Activated naive CD4-positive, alpha-beta T cell treated with anti-CD3 and anti-CD28 coated beads for 36 hours (primary cell): ENCODE measurements at regions not wholly inside any gene's neighbourhood (a gene's known extent, or its start where the extent isn't known, plus 50 kb on each side); places are given as distances from the start of the nearest gene placed in this dataset.
A peak's percentile ranks its signal among the peaks of the same experiment; 100 is the strongest.

ENCODE experiments used
- CTCF ChIA-PET: fragments of 350-600 bp; sonication (Branson Sonifier 250); formaldehyde crosslinking; loops from one replicate; lab custom pipeline; 2021; ENCODE audit warnings: antibody characterized with exemption; lab: Charles Lee
- DNase-seq: peaks from one replicate; pipeline ENCODE4 v3.0.0-alpha.2; 2020
- H3K27ac Mint-ChIP-seq: one replicate; pipeline ENCODE4 v1.8.0; 2021; ENCODE audit warnings: mild to moderate bottlenecking, mixed read lengths
- H3K27me3 Mint-ChIP-seq: one replicate; pipeline ENCODE4 v1.8.0; 2021; ENCODE audit warnings: low read depth, mixed read lengths
- H3K36me3 Mint-ChIP-seq: one replicate; pipeline ENCODE4 v1.8.0; 2021; ENCODE audit warnings: low read depth, mixed read lengths
- H3K4me1 Mint-ChIP-seq: one replicate; pipeline ENCODE4 v1.8.0; 2021; ENCODE audit warnings: low read depth, mixed read lengths
- H3K4me3 Mint-ChIP-seq: one replicate; pipeline ENCODE4 v1.8.0; 2021; ENCODE audit warnings: mild to moderate bottlenecking, moderate library complexity, mixed read lengths
- H3K9me3 Mint-ChIP-seq: one replicate; pipeline ENCODE4 v1.8.0; 2021; ENCODE audit warnings: mixed read lengths
- intact Hi-C: fragments of 100-400 bp; cut with micrococcal nuclease; formaldehyde crosslinking; loops from one replicate; pipeline ENCODE4 v1.15.1; 2023

DNA sequence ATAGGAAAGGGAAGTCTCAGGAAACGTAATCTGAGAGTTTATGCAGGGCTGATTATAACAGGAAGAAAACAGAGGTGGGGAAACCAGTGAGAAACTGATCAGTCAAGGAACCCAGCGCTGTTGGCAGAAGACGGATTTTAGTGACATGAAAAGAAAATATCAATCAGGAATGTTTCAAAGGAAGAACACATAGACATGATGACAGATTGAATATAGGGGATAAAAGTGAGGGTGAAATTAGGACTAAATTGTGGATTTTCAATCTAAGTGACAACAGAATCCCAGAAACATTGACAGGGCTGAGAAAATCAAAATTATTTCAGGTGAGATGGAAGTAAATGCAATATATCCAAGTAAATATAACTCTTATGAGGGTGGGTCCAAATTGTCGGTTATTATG, 199.8 kb upstream of the CCDC150 start:
- intact Hi-C loops = no loop called here
- Mint-ChIP-seq H3K27ac (no peak overlapping the region), H3K9me3 (no peaks in the 10 kb centered on the region), H3K36me3 (no peaks in the 10 kb centered on the region), H3K27me3 (no peaks in the 10 kb centered on the region), H3K4me3 (no peak overlapping the region), H3K4me1 (no peaks in the 10 kb centered on the region)
- no peak for DNase-seq
- CTCF ChIA-PET = no interaction called here

GRCh38 chr2:196440413-196440812, 199.1 kb upstream of the CCDC150 start:
- intact Hi-C loops = no loop called here
- H3K9me3 Mint-ChIP-seq = no peaks in the 10 kb centered on the region
- no peak overlapping the region for H3K27ac Mint-ChIP-seq
- DNase-seq = no peak
- no peaks in the 10 kb centered on the region for H3K4me1 Mint-ChIP-seq
- H3K36me3 Mint-ChIP-seq = no peaks in the 10 kb centered on the region
- no peak overlapping the region for H3K4me3 Mint-ChIP-seq
- no peaks in the 10 kb centered on the region for H3K27me3 Mint-ChIP-seq
- CTCF ChIA-PET = no interaction called here

GRCh38 chr2:196441527-196441926, 198.0 kb upstream of the CCDC150 start:
- Mint-ChIP-seq H3K36me3 (no peaks in the 10 kb centered on the region), H3K4me3 (no peak overlapping the region), H3K9me3 (no peaks in the 10 kb centered on the region), H3K27ac (no peak overlapping the region), H3K4me1 (no peaks in the 10 kb centered on the region), H3K27me3 (no peaks in the 10 kb centered on the region)
- CTCF ChIA-PET = interaction anchor here (0.8 to 1.2 kb wide), 3 partner anchors 11 to 30 kb away, joined by 3 to 6 read pairs (median 3); no protein-coding TSS in a partner anchor
- DNase-seq = no peak
- intact Hi-C loops = no loop called here

DNA sequence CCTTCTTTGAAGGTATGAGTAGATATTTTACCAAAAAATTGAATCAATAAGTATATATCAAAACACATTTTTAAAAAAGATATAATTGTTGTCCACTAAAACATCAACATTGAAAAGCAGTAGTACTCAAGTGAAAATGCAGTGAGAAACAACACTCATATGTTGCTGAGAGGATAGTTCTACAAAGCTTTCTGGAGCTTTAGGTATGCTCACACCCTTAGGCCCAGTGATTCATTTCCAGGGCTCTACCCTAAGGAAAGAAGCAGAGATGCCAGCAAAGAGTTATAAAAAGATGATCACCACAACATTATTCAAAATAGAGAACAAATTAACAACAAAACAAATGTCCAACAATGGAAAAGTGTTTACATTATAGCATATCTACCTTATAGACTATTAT, 197.3 kb upstream of the CCDC150 start:
- no peaks in the 10 kb centered on the region for H3K27me3 Mint-ChIP-seq
- no peaks in the 10 kb centered on the region for H3K9me3 Mint-ChIP-seq
- intact Hi-C loops = no loop called here
- H3K36me3 Mint-ChIP-seq = no peaks in the 10 kb centered on the region
- CTCF ChIA-PET = interaction anchor here (0.8 to 1.2 kb wide), 3 partner anchors 11 to 30 kb away, joined by 3 to 6 read pairs (median 3); no protein-coding TSS in a partner anchor
- no peaks in the 10 kb centered on the region for H3K4me1 Mint-ChIP-seq
- no peak overlapping the region for H3K27ac Mint-ChIP-seq
- no peak overlapping the region for H3K4me3 Mint-ChIP-seq
- no peak for DNase-seq

- Mint-ChIP-seq H3K9me3 (no peaks in the 10 kb centered on the region), H3K4me3 (no peak overlapping the region), H3K27me3 (no peaks in the 10 kb centered on the region), H3K4me1 (no peaks in the 10 kb centered on the region), H3K27ac (no peak overlapping the region), H3K36me3 (no peaks in the 10 kb centered on the region)
- DNase-seq = no peak
- CTCF ChIA-PET = interaction anchor here (0.7 to 2.0 kb wide), 3 partner anchors 9 to 377 kb away, joined by 3 to 7 read pairs (median 3); no protein-coding TSS in a partner anchor
- intact Hi-C loops = no loop called here
These were observed 195.1 kb upstream of the CCDC150 start for GRCh38 chr2:196444442-196444841.

GRCh38 chr2:196445991-196446390, 193.5 kb upstream of the CCDC150 start:
- Mint-ChIP-seq H3K36me3 (no peaks in the 10 kb centered on the region), H3K4me3 (no peak overlapping the region), H3K27ac (no peak overlapping the region), H3K9me3 (no peaks in the 10 kb centered on the region), H3K4me1 (no peaks in the 10 kb centered on the region), H3K27me3 (no peaks in the 10 kb centered on the region)
- CTCF ChIA-PET = no interaction called here
- intact Hi-C loops = no loop called here
- no peak for DNase-seq

DNA sequence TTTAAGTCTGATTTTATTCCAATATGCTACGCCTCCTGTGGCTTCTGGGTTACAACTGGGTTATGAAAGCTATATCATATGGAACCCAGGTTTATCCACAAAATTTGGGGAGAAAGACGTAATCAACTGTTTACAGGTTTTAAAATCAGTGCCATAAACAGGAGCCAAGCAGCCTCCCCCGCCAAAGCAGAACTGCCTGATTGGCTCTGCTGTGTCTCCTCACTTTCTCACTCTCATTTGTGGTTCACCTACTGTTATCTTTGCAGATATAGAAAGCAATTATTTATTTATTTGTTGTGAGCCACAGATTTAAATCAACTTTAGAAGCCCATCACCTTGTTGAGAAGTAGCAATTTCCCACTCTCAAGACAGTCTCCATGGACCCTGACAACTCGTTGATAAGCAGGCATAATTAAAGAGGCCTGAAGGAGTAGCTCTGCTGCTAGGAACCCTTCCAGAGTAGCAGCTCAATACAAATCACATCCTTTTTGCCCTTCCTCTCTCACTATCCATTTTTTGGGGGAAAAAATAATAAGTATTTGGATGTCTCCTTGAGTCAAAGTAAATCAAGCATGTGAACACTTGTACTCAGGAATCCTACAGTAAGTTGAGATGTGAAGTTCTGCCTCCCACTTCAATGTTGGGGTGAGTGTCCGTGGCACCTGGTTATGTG, 191.0 kb upstream of the CCDC150 start:
- Mint-ChIP-seq H3K36me3 (no peaks in the 10 kb centered on the region), H3K9me3 (no peaks in the 10 kb centered on the region), H3K27ac (no peak overlapping the region), H3K4me3 (no peak overlapping the region), H3K4me1 (no peaks in the 10 kb centered on the region), H3K27me3 (no peaks in the 10 kb centered on the region)
- CTCF ChIA-PET = interaction anchor here (0.7 to 1.3 kb wide), 2 partner anchors 151 to 371 kb away, joined by 3 read pairs; no protein-coding TSS in a partner anchor
- DNase-seq = no peak
- intact Hi-C loops = no loop called here

GRCh38 chr2:196449083-196449482, 190.4 kb upstream of the CCDC150 start:
- Mint-ChIP-seq H3K27ac (no peak overlapping the region), H3K36me3 (no peaks in the 10 kb centered on the region), H3K4me3 (no peak overlapping the region), H3K9me3 (no peaks in the 10 kb centered on the region), H3K4me1 (peaks cover 2% of the 10 kb centered on the region), H3K27me3 (peaks cover 4% of the 10 kb centered on the region)
- CTCF ChIA-PET = interaction anchor here (1.3 kb wide), 1 partner anchor 371 kb away, joined by 3 read pairs; no protein-coding TSS in a partner anchor
- intact Hi-C loops = no loop called here
- DNase-seq = no peak

- Mint-ChIP-seq H3K27ac (no peak overlapping the region), H3K9me3 (no peaks in the 10 kb centered on the region), H3K36me3 (no peaks in the 10 kb centered on the region), H3K4me3 (no peak overlapping the region), H3K27me3 (peaks cover 12% of the 10 kb centered on the region), H3K4me1 (peaks cover 2% of the 10 kb centered on the region)
- intact Hi-C loops = loop anchor here (1.0 to 5.0 kb wide), 6 partner anchors 115 to 384 kb away; partner anchors contain the start of gene DNAH7
- CTCF ChIA-PET = interaction anchor here (0.7 to 3.8 kb wide), 25 partner anchors 9 to 407 kb away, joined by 3 to 43 read pairs (median 5); no protein-coding TSS in a partner anchor
- DNase-seq = no peak
These were observed 186.8 kb upstream of the CCDC150 start for GRCh38 chr2:196452758-196453157.

DNA sequence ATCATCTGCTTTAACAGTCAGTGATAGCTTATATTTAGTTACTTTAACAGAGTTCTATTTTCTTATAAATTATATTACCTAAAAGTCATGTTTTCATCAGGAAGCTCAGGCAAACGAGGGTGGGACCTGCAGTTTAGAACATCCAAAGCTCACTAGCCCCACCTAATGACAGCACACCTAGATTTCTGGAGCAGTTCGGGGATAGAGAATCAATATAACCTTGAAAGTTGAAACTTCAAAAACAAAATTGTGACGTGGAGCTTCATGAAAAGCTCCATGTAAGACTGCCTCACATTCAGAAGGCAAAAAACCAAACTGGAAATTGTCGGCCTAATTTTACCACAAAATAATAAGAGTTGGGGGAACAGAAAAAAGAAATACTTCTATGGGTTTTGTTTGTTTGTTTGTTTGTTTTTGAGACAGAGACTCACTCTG, 185.9 kb upstream of the CCDC150 start:
- H3K27me3 Mint-ChIP-seq = peaks cover 16% of the 10 kb centered on the region
- intact Hi-C loops = loop anchor here (1.0 to 5.0 kb wide), 6 partner anchors 116 to 385 kb away; partner anchors contain the start of gene DNAH7

GRCh38 chr2:196454492-196454891, 185.0 kb upstream of the CCDC150 start:
- peaks cover 8% of the 10 kb centered on the region for H3K4me1 Mint-ChIP-seq
- CTCF ChIA-PET = interaction anchor here (0.8 to 3.8 kb wide), 21 partner anchors 10 to 391 kb away, joined by 3 to 43 read pairs (median 6); partner anchors contain the start of gene DNAH7

More for the DNA sequence above, 185.9 kb upstream of the CCDC150 start:
- no peak overlapping the region for H3K4me3 Mint-ChIP-seq
- CTCF ChIA-PET = interaction anchor here (0.5 to 3.8 kb wide), 42 partner anchors 9 to 1234 kb away, joined by 3 to 43 read pairs (median 5); partner anchors contain the start of gene DNAH7
- H3K9me3 Mint-ChIP-seq = no peaks in the 10 kb centered on the region
- H3K36me3 Mint-ChIP-seq = no peaks in the 10 kb centered on the region
- H3K4me1 Mint-ChIP-seq = peaks cover 2% of the 10 kb centered on the region
- peak; percentile 63 for DNase-seq
- no peak overlapping the region for H3K27ac Mint-ChIP-seq

GRCh38 chr2:196459539-196459938, 180.0 kb upstream of the CCDC150 start:
- DNase-seq = peak; percentile 5
- Mint-ChIP-seq H3K4me1 (peaks cover 11% of the 10 kb centered on the region), H3K9me3 (no peaks in the 10 kb centered on the region), H3K4me3 (no peak overlapping the region), H3K27me3 (peaks cover 25% of the 10 kb centered on the region), H3K27ac (no peak overlapping the region), H3K36me3 (no peaks in the 10 kb centered on the region)
- intact Hi-C loops = no loop called here
- CTCF ChIA-PET = no interaction called here

More at GRCh38 chr2:196454492-196454891, 185.0 kb upstream of the CCDC150 start:
- Mint-ChIP-seq H3K4me3 (no peak overlapping the region), H3K36me3 (no peaks in the 10 kb centered on the region), H3K27me3 (peaks cover 22% of the 10 kb centered on the region), H3K9me3 (no peaks in the 10 kb centered on the region), H3K27ac (no peak overlapping the region)
- DNase-seq = no peak
- intact Hi-C loops = loop anchor here (5.0 kb wide), 1 partner anchor 232 kb away; no protein-coding TSS in a partner anchor
